ENCODE measurements at regions not wholly inside any gene's neighbourhood (a gene's known extent, or its start where the extent isn't known, plus 50 kb on each side); places are given as distances from the start of the nearest gene placed in this dataset.

DNA sequence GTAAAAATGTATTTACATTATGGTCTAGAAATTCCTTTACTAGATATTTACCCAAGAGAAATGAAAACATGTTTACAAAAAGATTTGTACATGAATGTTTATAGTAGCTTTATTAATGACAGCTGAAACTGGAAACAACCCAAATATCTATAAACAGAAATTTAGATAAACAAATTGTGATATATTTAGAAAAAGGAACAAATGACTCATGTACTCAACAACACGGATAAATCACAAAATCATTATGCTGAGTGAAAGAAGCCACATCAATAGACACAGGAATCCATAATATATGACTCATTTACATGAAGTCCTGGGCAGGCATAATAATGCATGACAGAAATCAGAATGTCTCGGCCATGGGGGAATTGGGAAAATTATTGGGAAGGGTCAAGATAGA, 1020.2 kb downstream of the SQOR start:
- no peak overlapping the region for H3K4me3 ChIP-seq (ENCODE audit: low read depth, low read length)
- H3K36me3 ChIP-seq, result no peaks in the 10 kb centered on the region
- TF ChIP-seq CTCF (IDR thresholded peaks at IDR 0.05; ENCODE audit: low read depth, low read length), result no peak
- H3K9me3 ChIP-seq (ENCODE audit: severe bottlenecking), result no peaks in the 10 kb centered on the region
- no peaks in the 10 kb centered on the region for H3K27me3 ChIP-seq (ENCODE audit: insufficient read depth, low read depth, severe bottlenecking)
- H3K27ac ChIP-seq, result no peak overlapping the region
- no peak for DNase-seq

DNA sequence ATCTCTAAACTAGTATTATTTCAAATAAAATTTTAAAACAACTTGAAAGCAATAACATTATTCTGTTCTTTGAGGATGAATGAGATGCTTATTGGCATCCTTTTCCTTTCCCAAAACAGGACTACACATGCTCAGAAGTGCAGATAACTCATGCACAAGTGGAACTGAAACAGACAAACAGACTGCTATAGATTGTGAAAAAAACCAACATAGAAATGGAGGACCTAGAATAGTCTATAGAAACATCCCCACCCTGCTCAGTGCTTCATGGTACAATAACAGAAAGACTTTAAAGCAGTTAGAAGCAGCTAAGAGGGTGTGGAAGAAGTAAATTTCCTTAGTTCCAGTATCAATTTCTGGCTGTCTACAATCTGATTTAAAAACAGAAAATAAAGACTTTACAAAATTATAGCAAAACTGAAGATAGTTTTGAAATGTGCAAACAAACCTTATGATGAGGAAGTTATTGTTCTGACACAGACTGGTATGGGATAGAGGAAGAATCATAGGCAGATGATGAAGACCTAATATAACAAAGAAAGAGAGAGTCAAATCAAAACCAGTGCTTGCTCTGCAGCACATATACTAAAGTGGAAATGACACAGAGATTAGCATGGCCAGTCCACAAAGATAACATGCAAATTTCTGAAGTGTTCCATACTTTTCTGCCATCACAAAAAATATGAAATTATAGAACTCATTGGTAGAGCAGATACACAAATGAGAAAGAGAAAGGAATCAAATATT, 1025.4 kb downstream of the SQOR start:
- Histone ChIP-seq H3K9me3 (ENCODE audit: severe bottlenecking) (no peaks in the 10 kb centered on the region), H3K27ac (no peak overlapping the region), H3K36me3 (no peaks in the 10 kb centered on the region), H3K4me3 (ENCODE audit: low read depth, low read length) (no peak overlapping the region), H3K27me3 (ENCODE audit: insufficient read depth, low read depth, severe bottlenecking) (no peaks in the 10 kb centered on the region)
- TF ChIP-seq CTCF (IDR thresholded peaks at IDR 0.05; ENCODE audit: low read depth, low read length), result no peak
- no peak for DNase-seq

- H3K27ac ChIP-seq, result no peak overlapping the region
- TF ChIP-seq CTCF (IDR thresholded peaks at IDR 0.05; ENCODE audit: low read depth, low read length), result no peak
- no peak overlapping the region for H3K4me3 ChIP-seq (ENCODE audit: low read depth, low read length)
- H3K9me3 ChIP-seq (ENCODE audit: severe bottlenecking), result no peaks in the 10 kb centered on the region
- H3K27me3 ChIP-seq (ENCODE audit: insufficient read depth, low read depth, severe bottlenecking), result no peaks in the 10 kb centered on the region
- no peak for DNase-seq
- no peaks in the 10 kb centered on the region for H3K36me3 ChIP-seq
Observed at GRCh38 chr15:46670258-46670657, 1035.4 kb downstream of the SQOR start.

- no peak overlapping the region for H3K27ac ChIP-seq
- H3K27me3 ChIP-seq (ENCODE audit: insufficient read depth, low read depth, severe bottlenecking), result no peaks in the 10 kb centered on the region
- no peak for TF ChIP-seq CTCF (IDR thresholded peaks at IDR 0.05; ENCODE audit: low read depth, low read length)
- H3K36me3 ChIP-seq, result no peaks in the 10 kb centered on the region
- DNase-seq, result no peak
- no peaks in the 10 kb centered on the region for H3K9me3 ChIP-seq (ENCODE audit: severe bottlenecking)
- no peak overlapping the region for H3K4me3 ChIP-seq (ENCODE audit: low read depth, low read length)
Observed at GRCh38 chr15:46671336-46671735, 1036.5 kb downstream of the SQOR start.

DNA sequence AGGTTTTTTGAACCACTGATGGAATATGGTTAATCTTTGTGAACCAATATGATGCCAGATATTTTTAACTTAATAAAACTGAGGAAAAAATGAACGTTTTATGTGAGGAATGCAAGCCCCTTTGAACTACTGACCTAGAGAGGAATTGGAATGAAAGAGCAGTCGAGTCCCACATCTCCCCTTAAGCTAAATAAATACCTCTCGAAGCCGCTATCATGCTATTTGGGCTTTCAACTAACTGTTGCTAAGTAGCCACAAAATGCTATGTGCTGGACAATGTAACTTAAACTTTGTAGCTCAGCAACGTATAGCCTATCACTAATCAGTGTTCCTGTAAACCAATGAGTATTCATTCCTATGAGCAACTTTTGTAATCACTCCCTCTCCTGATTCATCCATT, 1037.2 kb downstream of the SQOR start:
- no peak for TF ChIP-seq CTCF (IDR thresholded peaks at IDR 0.05; ENCODE audit: low read depth, low read length)
- Histone ChIP-seq H3K36me3 (no peaks in the 10 kb centered on the region), H3K27ac (no peak overlapping the region), H3K27me3 (ENCODE audit: insufficient read depth, low read depth, severe bottlenecking) (no peaks in the 10 kb centered on the region), H3K4me3 (ENCODE audit: low read depth, low read length) (no peak overlapping the region), H3K9me3 (ENCODE audit: severe bottlenecking) (no peaks in the 10 kb centered on the region)
- DNase-seq, result no peak

Measured in WERI-Rb-1 (cell line).